ENCODE measurements at regions not wholly inside any gene's neighbourhood (a gene's known extent, or its start where the extent isn't known, plus 50 kb on each side); places are given as distances from the start of the nearest gene placed in this dataset.

DNA sequence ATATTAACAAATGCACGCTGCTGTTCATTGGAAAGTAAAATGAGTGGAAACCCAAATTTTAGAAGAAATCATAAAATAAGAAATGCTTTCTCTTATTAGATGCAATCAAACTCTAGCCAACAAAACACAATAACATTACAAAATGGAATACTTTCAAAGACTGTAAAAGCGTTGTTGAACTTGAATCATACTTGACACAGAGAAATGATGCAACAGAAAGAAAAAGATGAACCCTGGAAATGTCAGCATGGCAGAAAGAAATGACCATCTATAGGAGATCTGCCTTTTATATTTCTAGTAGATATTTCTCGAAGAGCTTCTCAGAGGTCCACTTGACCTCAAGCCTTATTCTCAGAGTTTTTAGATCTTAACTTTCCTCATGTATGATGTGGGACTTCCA, 170.6 kb upstream of the MEIS1 start:
- TF ChIP-seq, protein P1, sequence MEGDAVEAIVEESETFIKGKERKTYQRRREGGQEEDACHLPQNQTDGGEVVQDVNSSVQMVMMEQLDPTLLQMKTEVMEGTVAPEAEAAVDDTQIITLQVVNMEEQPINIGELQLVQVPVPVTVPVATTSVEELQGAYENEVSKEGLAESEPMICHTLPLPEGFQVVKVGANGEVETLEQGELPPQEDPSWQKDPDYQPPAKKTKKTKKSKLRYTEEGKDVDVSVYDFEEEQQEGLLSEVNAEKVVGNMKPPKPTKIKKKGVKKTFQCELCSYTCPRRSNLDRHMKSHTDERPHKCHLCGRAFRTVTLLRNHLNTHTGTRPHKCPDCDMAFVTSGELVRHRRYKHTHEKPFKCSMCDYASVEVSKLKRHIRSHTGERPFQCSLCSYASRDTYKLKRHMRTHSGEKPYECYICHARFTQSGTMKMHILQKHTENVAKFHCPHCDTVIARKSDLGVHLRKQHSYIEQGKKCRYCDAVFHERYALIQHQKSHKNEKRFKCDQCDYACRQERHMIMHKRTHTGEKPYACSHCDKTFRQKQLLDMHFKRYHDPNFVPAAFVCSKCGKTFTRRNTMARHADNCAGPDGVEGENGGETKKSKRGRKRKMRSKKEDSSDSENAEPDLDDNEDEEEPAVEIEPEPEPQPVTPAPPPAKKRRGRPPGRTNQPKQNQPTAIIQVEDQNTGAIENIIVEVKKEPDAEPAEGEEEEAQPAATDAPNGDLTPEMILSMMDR (IDR thresholded peaks at IDR 0.05) = no peak
- TF ChIP-seq POLR2A (IDR thresholded peaks at IDR 0.05) = no peak
